ENCODE measurements at regions not wholly inside any gene's neighbourhood (a gene's known extent, or its start where the extent isn't known, plus 50 kb on each side); places are given as distances from the start of the nearest gene placed in this dataset.

DNA sequence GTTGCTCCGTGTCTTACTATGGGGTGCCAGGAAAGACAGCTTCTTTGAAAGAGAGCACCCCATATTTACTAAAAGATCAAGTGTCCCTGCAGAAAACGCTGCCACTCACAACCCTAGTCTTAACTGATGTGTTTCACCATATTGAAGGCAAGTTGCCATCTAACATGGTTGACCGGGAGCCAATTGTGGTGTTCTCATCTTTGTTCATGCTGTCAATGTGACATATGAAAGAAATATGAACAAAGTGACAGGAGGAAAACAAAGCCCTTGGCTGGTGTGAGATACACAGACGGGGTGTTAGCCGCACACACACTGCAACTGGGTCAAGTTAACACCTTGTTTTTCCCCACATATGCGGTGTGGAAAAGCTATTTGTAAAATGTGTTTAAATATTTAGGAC lies 122.3 kb upstream of the NEBL start:
- no peak overlapping the region for H3K27ac ChIP-seq
- in situ Hi-C loops (cut with MboI; ENCODE audit: low pct_unique_long_range_greater_than_20kb in 2 of 9, low sequenced_read_pairs in 9 of 9, unreplicated experiment in 9 of 9), result no loop called here
- no peak for ATAC-seq (replicated peaks in 6 of 8)
- H3K4me1 ChIP-seq (replicated peaks in 1 of 2), result no peaks in the 10 kb centered on the region
- WGBS, 10 experiments, result 20 to 100% (median 88%) methylated on average over 1 to 6 of the region's 6 CpGs; no CpG with 5 or more reads in 2 of the 10 experiments
- no peak overlapping the region for H3K4me3 ChIP-seq

GRCh38 chr10:21015851-21016250 lies 118.7 kb upstream of the NEBL start:
- ATAC-seq (replicated peaks in 6 of 8), result no peak
- WGBS, 10 experiments, result 0 to 100% (median 77%) methylated on average over 1 to 4 of the region's 4 CpGs; no CpG with 5 or more reads in 2 of the 10 experiments
- no peaks in the 10 kb centered on the region for H3K4me1 ChIP-seq (replicated peaks in 1 of 2)
- in situ Hi-C loops (cut with MboI; ENCODE audit: low pct_unique_long_range_greater_than_20kb in 2 of 9, low sequenced_read_pairs in 9 of 9, unreplicated experiment in 9 of 9), result no loop called here
- H3K4me3 ChIP-seq, result no peak overlapping the region
- H3K27ac ChIP-seq, result no peak overlapping the region

GRCh38 chr10:21014141-21014540 lies 117.0 kb upstream of the NEBL start:
- in situ Hi-C loops (cut with MboI; ENCODE audit: low pct_unique_long_range_greater_than_20kb in 2 of 9, low sequenced_read_pairs in 9 of 9, unreplicated experiment in 9 of 9), result no loop called here

GRCh38 chr10:21011433-21012018 lies 114.4 kb upstream of the NEBL start:
- ATAC-seq (replicated peaks in 6 of 8), result no peak
- Histone ChIP-seq H3K27ac (no peak overlapping the region), H3K4me3 (no peak overlapping the region), H3K4me1 (replicated peaks in 1 of 2) (no peaks in the 10 kb centered on the region)
- in situ Hi-C loops (cut with MboI; ENCODE audit: low pct_unique_long_range_greater_than_20kb in 2 of 9, low sequenced_read_pairs in 9 of 9, unreplicated experiment in 9 of 9), result no loop called here
- WGBS, 10 experiments, result 14 to 86% (median 47%) methylated on average over 1 to 3 of the region's 4 CpGs; no CpG with 5 or more reads in 6 of the 10 experiments

More at GRCh38 chr10:21014141-21014540, 117.0 kb upstream of the NEBL start:
- no peak for ATAC-seq (replicated peaks in 6 of 8)
- Histone ChIP-seq H3K4me3 (no peak overlapping the region), H3K27ac (no peak overlapping the region), H3K4me1 (replicated peaks in 1 of 2) (no peaks in the 10 kb centered on the region)
- 0 to 92% (median 76%) methylated on average over 1 to 3 of the region's 3 CpGs; no CpG with 5 or more reads in 2 of the 10 experiments for WGBS, 10 experiments

DNA sequence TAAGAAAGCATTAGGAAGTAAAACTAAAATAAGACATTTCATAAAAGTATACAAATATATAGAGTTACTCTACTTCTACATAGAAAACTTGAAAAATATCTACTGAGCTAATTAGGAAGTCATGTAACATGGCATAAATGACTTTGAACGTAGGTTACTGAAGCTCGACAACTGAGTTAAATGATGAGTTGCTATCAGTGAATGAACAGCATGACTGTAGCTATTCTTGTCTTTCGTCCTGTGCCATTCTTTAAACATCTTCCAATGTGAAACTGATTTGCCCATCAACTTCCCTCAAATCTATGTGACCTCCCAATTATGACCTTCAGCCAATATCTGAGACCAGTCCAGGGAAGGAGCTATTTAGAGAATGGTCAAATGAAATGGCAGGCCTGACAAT lies 113.5 kb upstream of the NEBL start:
- in situ Hi-C loops (cut with MboI; ENCODE audit: low pct_unique_long_range_greater_than_20kb in 2 of 9, low sequenced_read_pairs in 9 of 9, unreplicated experiment in 9 of 9), result no loop called here
- Histone ChIP-seq H3K27ac (no peak overlapping the region), H3K4me1 (replicated peaks in 1 of 2) (no peaks in the 10 kb centered on the region), H3K4me3 (no peak overlapping the region)
- WGBS, 10 experiments, result 0 to 100% (median 90%) methylated on average over 1 to 3 of the region's 3 CpGs; no CpG with 5 or more reads in 1 of the 10 experiments
- ATAC-seq (replicated peaks in 6 of 8), result no peak

DNA sequence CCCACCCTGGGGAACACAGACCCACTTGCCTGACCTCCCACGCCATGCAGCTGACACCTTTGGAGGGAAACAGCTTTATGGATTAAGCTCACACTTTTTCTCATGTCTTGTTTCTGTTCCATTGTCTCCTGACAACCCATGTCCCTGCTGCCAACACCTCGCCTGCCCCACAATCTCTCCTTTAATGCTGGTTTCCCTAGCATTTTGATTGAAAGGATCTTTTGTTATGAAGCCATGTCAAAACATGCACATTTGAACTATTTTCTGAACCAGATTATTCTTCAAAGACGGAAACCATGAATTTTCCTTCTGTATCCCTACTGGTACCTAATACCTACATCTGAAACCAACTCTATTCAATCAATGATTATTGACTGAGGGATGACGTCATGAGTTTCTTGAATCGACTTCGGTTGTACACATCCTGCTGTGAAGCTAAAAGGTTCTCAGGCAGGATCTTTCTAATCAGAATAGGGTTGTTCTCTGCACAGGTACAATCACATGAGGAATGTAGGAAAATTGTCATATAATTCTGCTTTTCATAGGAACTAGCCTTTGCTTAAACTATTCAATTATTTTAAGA lies 106.2 kb upstream of the NEBL start:
- Histone ChIP-seq H3K4me1 (replicated peaks in 1 of 2) (peaks cover 7 to 12% of the 10 kb centered on the region in 2 donors), H3K4me3 (no peak overlapping the region), H3K27ac (no peak overlapping the region)
- no peak for ATAC-seq (replicated peaks in 6 of 8)
- in situ Hi-C loops (cut with MboI; ENCODE audit: low pct_unique_long_range_greater_than_20kb in 2 of 9, low sequenced_read_pairs in 9 of 9, unreplicated experiment in 9 of 9), result no loop called here
- WGBS, 10 experiments, result 46 to 96% (median 85%) methylated on average over 1 to 6 of the region's 6 CpGs

GRCh38 chr10:21002091-21002878 lies 105.2 kb upstream of the NEBL start:
- peak in 1 of 8 experiments; percentile 71 for ATAC-seq (replicated peaks in 6 of 8)
- in situ Hi-C loops (cut with MboI; ENCODE audit: low pct_unique_long_range_greater_than_20kb in 2 of 9, low sequenced_read_pairs in 9 of 9, unreplicated experiment in 9 of 9), result no loop called here
- Histone ChIP-seq H3K4me3 (no peak overlapping the region), H3K4me1 (replicated peaks in 1 of 2) (peaks cover 7 to 12% of the 10 kb centered on the region in 2 donors), H3K27ac (no peak overlapping the region)
- WGBS, 10 experiments, result 33 to 100% (median 81%) methylated on average over 2 to 11 of the region's 11 CpGs

- in situ Hi-C loops (cut with MboI; ENCODE audit: low pct_unique_long_range_greater_than_20kb in 2 of 9, low sequenced_read_pairs in 9 of 9, unreplicated experiment in 9 of 9), result no loop called here
- 23 to 88% (median 83%) methylated on average over 1 to 9 of the region's 11 CpGs for WGBS, 10 experiments
- Histone ChIP-seq H3K4me3 (no peak overlapping the region), H3K27ac (no peak overlapping the region), H3K4me1 (replicated peaks in 1 of 2) (peaks cover 16 to 28% of the 10 kb centered on the region in 2 donors)
- peak in 2 of 8 experiments; percentile 5 to 9 for ATAC-seq (replicated peaks in 6 of 8)
Measured at GRCh38 chr10:20999699-21000098, 102.6 kb upstream of the NEBL start.

GRCh38 chr10:20998036-20998435 lies 100.9 kb upstream of the NEBL start:
- ATAC-seq (replicated peaks in 6 of 8), result no peak
- WGBS, 10 experiments, result 42 to 100% (median 90%) methylated on average over 2 to 5 of the region's 5 CpGs
- Histone ChIP-seq H3K4me3 (no peak overlapping the region), H3K4me1 (replicated peaks in 1 of 2) (peaks cover 30 to 39% of the 10 kb centered on the region in 2 donors), H3K27ac (no peak overlapping the region)
- in situ Hi-C loops (cut with MboI; ENCODE audit: low pct_unique_long_range_greater_than_20kb in 2 of 9, low sequenced_read_pairs in 9 of 9, unreplicated experiment in 9 of 9), result no loop called here

- in situ Hi-C loops (cut with MboI; ENCODE audit: low pct_unique_long_range_greater_than_20kb in 2 of 9, low sequenced_read_pairs in 9 of 9, unreplicated experiment in 9 of 9), result no loop called here
- ATAC-seq (replicated peaks in 6 of 8), result peak in 5 of 8 experiments; percentile 78 to 85 (median 82)
- Histone ChIP-seq H3K4me1 (replicated peaks in 1 of 2) (peaks cover 30 to 41% of the 10 kb centered on the region in 2 donors), H3K27ac (peak overlapping the region; percentile 9 to 65), H3K4me3 (peak overlapping the region; percentile 16 to 33 (median 24))
- 0 to 78% (median 17%) methylated on average over 3 to 14 of the region's 14 CpGs for WGBS, 10 experiments
Measured at GRCh38 chr10:20995123-20995987, 98.2 kb upstream of the NEBL start.

GRCh38 chr10:20993830-20994527 lies 96.9 kb upstream of the NEBL start:
- peaks cover 35 to 36% of the 10 kb centered on the region in 2 donors for H3K4me1 ChIP-seq (replicated peaks in 1 of 2)
- H3K27ac ChIP-seq, result no peak overlapping the region
- WGBS, 10 experiments, result 46 to 94% (median 82%) methylated on average over 1 to 7 of the region's 7 CpGs
- no peak for ATAC-seq (replicated peaks in 6 of 8)
- H3K4me3 ChIP-seq, result no peak overlapping the region
- in situ Hi-C loops (cut with MboI; ENCODE audit: low pct_unique_long_range_greater_than_20kb in 2 of 9, low sequenced_read_pairs in 9 of 9, unreplicated experiment in 9 of 9), result no loop called here

- peaks cover 34 to 36% of the 10 kb centered on the region in 2 donors for H3K4me1 ChIP-seq (replicated peaks in 1 of 2)
- H3K27ac ChIP-seq, result no peak overlapping the region
- 17 to 100% (median 80%) methylated on average over 1 to 3 of the region's 4 CpGs; no CpG with 5 or more reads in 1 of the 10 experiments for WGBS, 10 experiments
- H3K4me3 ChIP-seq, result no peak overlapping the region
- ATAC-seq (replicated peaks in 6 of 8), result no peak
- in situ Hi-C loops (cut with MboI; ENCODE audit: low pct_unique_long_range_greater_than_20kb in 2 of 9, low sequenced_read_pairs in 9 of 9, unreplicated experiment in 9 of 9), result no loop called here
Measured at GRCh38 chr10:20993389-20993788, 96.3 kb upstream of the NEBL start.
